ENCODE measurements at regions not wholly inside any gene's neighbourhood (a gene's known extent, or its start where the extent isn't known, plus 50 kb on each side); places are given as distances from the start of the nearest gene placed in this dataset.

DNA sequence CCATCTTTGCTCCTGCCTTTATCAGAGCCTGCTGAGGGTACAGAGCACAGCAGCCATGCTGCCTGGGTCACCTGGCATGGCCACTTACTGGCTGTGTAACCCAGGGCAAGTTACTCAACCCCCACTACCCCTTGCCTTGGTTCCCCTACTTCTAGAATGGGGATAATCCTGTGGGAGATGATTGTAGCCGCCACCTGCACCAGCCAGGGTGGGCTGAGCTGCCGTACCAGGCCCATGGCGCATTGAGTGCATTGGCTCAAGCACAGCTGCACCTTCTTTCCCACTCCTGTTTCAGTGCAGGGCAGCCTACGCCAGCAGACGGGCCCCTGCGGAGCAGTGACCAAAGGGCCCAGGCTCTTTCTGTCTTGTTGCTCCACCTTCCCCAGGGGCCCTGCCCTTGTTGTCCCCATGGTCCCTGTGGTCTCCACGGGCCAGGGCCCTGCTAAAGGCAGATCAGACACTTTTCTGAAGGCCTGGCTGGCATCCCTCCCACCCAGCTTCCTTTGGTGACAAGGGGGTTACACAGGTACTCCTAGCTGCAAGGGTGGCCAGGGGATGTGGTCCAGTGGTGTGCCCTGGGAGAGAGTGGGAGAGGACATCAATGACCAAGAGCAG is 159.4 kb upstream of the MLN start:
- Mint-ChIP-seq H3K4me3 (no peak overlapping the region), H3K27me3 (peaks cover 7% of the 10 kb centered on the region), H3K27ac (no peak overlapping the region), H3K36me3 (ENCODE audit: low read depth) (no peaks in the 10 kb centered on the region), H3K4me1 (ENCODE audit: low read depth) (peaks cover 2% of the 10 kb centered on the region), H3K9me3 (no peaks in the 10 kb centered on the region)
- DNase-seq (no peak), ATAC-seq (no peak)
- TF ChIP-seq, protein P1, sequence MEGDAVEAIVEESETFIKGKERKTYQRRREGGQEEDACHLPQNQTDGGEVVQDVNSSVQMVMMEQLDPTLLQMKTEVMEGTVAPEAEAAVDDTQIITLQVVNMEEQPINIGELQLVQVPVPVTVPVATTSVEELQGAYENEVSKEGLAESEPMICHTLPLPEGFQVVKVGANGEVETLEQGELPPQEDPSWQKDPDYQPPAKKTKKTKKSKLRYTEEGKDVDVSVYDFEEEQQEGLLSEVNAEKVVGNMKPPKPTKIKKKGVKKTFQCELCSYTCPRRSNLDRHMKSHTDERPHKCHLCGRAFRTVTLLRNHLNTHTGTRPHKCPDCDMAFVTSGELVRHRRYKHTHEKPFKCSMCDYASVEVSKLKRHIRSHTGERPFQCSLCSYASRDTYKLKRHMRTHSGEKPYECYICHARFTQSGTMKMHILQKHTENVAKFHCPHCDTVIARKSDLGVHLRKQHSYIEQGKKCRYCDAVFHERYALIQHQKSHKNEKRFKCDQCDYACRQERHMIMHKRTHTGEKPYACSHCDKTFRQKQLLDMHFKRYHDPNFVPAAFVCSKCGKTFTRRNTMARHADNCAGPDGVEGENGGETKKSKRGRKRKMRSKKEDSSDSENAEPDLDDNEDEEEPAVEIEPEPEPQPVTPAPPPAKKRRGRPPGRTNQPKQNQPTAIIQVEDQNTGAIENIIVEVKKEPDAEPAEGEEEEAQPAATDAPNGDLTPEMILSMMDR (IDR thresholded peaks at IDR 0.05), result no peak
- intact Hi-C loops (cut with micrococcal nuclease), result no loop called here
- ChIA-PET POLR2A (no interaction called here), CTCF (no interaction called here)

DNA sequence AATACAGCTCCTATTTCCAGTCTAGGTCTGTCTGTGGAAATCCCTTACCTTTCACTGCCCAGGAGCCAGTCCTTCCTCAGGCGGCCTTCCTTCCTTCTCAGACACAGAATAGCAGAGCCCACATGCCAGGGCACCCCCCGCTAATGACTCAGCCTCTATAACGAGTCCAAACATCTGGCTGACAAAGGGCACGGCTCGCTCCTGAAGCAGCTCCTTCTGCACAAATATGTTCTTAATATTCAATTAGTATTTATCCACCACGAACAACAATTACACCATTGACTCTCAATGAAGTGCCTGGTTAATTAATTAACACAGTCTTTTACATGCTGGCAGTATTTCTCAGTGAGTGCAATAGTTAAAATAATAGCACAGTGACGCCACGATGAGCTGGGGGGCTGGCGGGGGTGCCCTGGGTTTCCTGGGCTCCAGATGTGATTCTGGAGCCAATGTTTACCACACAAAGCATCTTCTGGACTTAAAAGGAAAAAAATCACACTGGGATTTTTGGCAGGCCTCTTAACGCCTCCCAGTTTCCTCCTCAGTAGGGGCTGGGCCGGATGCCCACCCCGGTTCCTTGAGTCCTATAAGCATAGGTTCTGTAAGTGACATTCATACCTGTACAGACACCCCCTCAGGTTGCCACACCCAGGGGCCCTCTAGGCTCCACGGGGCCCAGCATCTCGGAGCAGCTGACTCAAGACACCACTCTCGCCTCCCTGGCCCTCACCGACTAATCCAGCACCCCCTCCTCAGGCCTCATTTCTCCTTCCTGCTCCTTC is 158.6 kb upstream of the MLN start:
- Mint-ChIP-seq H3K27me3 (peaks cover 2% of the 10 kb centered on the region), H3K4me1 (ENCODE audit: low read depth) (peaks cover 2% of the 10 kb centered on the region), H3K27ac (no peak overlapping the region), H3K9me3 (no peaks in the 10 kb centered on the region), H3K4me3 (no peak overlapping the region), H3K36me3 (ENCODE audit: low read depth) (no peaks in the 10 kb centered on the region)
- TF ChIP-seq, protein P1 (IDR thresholded peaks at IDR 0.05), result no peak
- DNase-seq (no peak), ATAC-seq (peak; percentile 30)
- intact Hi-C loops (cut with micrococcal nuclease), result no loop called here
- CTCF ChIA-PET, result interaction anchor here (0.7 to 1.0 kb wide), 3 partner anchors 65 to 218 kb away, joined by 3 to 4 read pairs (median 3); no protein-coding TSS in a partner anchor
- POLR2A ChIA-PET, result no interaction called here

DNA sequence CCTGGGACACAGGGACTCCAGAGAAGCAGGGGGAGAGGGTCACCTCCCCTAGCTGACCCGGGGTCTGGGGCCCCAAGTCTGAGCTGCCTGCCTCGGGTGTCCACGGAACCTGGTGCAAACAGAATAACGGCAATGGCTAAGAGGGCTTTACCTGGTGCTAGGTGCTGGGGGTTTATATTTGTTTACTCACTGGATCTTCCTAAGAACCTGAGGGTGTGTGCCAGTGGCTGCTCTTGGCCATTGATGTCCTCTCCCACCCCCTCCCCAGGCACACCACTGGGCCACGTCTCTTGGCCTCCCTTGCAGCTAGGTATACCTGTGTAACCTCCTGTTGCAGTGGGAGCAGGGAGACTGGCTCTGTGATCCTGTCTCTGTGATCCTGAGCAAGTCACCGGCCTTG is 157.9 kb upstream of the MLN start:
- TF ChIP-seq, protein P1 (IDR thresholded peaks at IDR 0.05), result no peak
- Mint-ChIP-seq H3K4me1 (ENCODE audit: low read depth) (peaks cover 2% of the 10 kb centered on the region), H3K27ac (no peak overlapping the region), H3K9me3 (no peaks in the 10 kb centered on the region), H3K36me3 (ENCODE audit: low read depth) (no peaks in the 10 kb centered on the region), H3K27me3 (peaks cover 2% of the 10 kb centered on the region), H3K4me3 (no peak overlapping the region)
- no peak for DNase-seq
- ATAC-seq, result no peak
- CTCF ChIA-PET, result interaction anchor here (0.7 to 1.0 kb wide), 3 partner anchors 66 to 217 kb away, joined by 3 to 4 read pairs (median 3); no protein-coding TSS in a partner anchor
- intact Hi-C loops (cut with micrococcal nuclease), result no loop called here
- POLR2A ChIA-PET, result no interaction called here

DNA sequence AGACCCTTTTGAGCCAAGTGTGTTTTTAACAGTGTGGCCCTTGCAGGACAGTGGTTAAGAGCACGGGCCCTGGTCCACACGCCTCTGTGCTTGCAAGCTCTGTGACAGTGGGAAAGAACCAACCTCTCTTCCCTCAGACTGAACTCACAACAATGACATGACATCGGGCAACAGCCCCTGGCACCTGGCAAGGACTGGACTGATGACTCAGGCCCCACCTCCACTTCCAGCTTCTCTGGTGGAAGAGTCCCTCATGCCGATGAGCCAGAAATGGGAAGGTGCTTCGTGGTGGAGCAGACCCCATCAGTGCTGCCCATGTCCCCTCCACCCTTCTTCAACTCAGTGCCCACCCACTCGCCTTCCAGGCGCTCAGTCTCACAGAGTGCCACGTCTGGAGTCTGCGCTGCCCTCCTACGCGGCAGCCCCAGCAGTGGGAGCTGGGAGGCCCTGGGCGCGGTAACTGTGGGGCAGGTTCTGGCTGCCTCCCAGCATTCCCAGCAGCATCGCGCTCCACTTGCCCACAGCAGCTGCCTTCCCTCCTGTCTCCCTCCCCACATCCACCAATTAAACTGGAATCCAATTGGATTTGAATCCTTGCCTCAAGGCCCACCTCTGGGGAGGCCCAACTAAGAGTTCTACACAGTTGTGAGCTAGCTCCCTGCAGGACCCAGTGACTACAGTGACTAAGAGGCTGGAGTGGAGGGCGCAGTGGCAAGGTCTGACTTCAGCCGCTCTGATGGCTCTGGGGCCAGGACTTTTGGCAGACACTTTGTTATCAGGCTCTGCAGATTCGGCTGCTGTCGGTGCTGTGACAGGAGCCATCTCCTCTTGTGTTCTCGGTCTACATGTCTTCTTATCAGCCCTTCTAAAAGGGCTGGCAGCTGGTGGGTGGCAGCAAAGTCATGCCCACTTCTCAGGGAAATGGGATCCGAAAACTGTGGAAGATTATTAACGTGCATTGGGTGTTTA is 156.8 kb upstream of the MLN start:
- POLR2A ChIA-PET, result interaction anchor here (0.6 kb wide), 1 partner anchor 36 kb away, joined by 3 read pairs; no protein-coding TSS in a partner anchor
- DNase-seq (no peak), ATAC-seq (no peak)
- Mint-ChIP-seq H3K27ac (no peak overlapping the region), H3K4me1 (ENCODE audit: low read depth) (peaks cover 2% of the 10 kb centered on the region), H3K9me3 (no peaks in the 10 kb centered on the region), H3K27me3 (peaks cover 2% of the 10 kb centered on the region), H3K36me3 (ENCODE audit: low read depth) (no peaks in the 10 kb centered on the region), H3K4me3 (no peak overlapping the region)
- intact Hi-C loops (cut with micrococcal nuclease), result no loop called here
- TF ChIP-seq, protein P1 (IDR thresholded peaks at IDR 0.05), result no peak
- CTCF ChIA-PET, result interaction anchor here (1.0 to 1.8 kb wide), 5 partner anchors 65 to 216 kb away, joined by 3 to 6 read pairs (median 4); no protein-coding TSS in a partner anchor
